Left ventricle myocardium inferior (tissue), 1 donor: ENCODE measurements at regions not wholly inside any gene's neighbourhood (a gene's known extent, or its start where the extent isn't known, plus 50 kb on each side); places are given as distances from the start of the nearest gene placed in this dataset.
"Not testable (repeated sequence)": the region's sequence is repeated elsewhere in the genome, so short reads cannot be mapped to it uniquely, and the experiment has no call there.

ENCODE experiments used
- DNase-seq: peaks from one replicate; pipeline ENCODE4 v3.0.0-alpha.2; 2020
- H3K27ac ChIP-seq: fragments of 200-600 bp; replicated peaks from 2 replicates; pipeline ENCODE4 v1.8.0; 2021
- H3K27me3 ChIP-seq: fragments of 200-600 bp; 2 replicates; pipeline ENCODE4 v1.8.0; 2021; ENCODE audit warnings: low read depth
- H3K36me3 ChIP-seq: fragments of 200-600 bp; 2 replicates; pipeline ENCODE4 v1.8.0; 2021
- H3K4me1 ChIP-seq: fragments of 200-600 bp; 2 replicates; pipeline ENCODE4 v1.8.0; 2021
- H3K4me3 ChIP-seq: fragments of 200-600 bp; 2 replicates; pipeline ENCODE4 v1.8.0; 2021; ENCODE audit warnings: mild to moderate bottlenecking, moderate library complexity
- H3K9me3 ChIP-seq: fragments of 200-600 bp; replicated peaks from 2 replicates; pipeline ENCODE4 v1.8.0; 2021
- intact Hi-C: fragments of 100-400 bp; cut with micrococcal nuclease; formaldehyde crosslinking; loops from one replicate; pipeline ENCODE4 v1.11.0; 2022
- TF ChIP-seq, protein P1 (sequence below): fragments of 200-600 bp; IDR thresholded peaks from 2 replicates; pipeline ENCODE4 v1.8.0; 2021; ENCODE audit warnings: antibody characterized with exemption, mild to moderate bottlenecking, borderline replicate concordance
- donor health status: DM: no; HTN: yes; CAD: no; lungs with severe emphysema.

- Histone ChIP-seq H3K4me3 (no peak overlapping the region), H3K9me3 (no peaks in the 10 kb centered on the region), H3K4me1 (peaks cover 8% of the 10 kb centered on the region), H3K27ac (no peak overlapping the region), H3K27me3 (no peaks in the 10 kb centered on the region), H3K36me3 (no peaks in the 10 kb centered on the region)
- TF ChIP-seq, protein P1, sequence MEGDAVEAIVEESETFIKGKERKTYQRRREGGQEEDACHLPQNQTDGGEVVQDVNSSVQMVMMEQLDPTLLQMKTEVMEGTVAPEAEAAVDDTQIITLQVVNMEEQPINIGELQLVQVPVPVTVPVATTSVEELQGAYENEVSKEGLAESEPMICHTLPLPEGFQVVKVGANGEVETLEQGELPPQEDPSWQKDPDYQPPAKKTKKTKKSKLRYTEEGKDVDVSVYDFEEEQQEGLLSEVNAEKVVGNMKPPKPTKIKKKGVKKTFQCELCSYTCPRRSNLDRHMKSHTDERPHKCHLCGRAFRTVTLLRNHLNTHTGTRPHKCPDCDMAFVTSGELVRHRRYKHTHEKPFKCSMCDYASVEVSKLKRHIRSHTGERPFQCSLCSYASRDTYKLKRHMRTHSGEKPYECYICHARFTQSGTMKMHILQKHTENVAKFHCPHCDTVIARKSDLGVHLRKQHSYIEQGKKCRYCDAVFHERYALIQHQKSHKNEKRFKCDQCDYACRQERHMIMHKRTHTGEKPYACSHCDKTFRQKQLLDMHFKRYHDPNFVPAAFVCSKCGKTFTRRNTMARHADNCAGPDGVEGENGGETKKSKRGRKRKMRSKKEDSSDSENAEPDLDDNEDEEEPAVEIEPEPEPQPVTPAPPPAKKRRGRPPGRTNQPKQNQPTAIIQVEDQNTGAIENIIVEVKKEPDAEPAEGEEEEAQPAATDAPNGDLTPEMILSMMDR = no peak
- intact Hi-C loops = no loop called here
- DNase-seq = no peak
Measured at GRCh38 chr5:93993161-93993560, 251.8 kb upstream of the POU5F2 start.

- Histone ChIP-seq H3K4me1 (peaks cover 8% of the 10 kb centered on the region), H3K4me3 (no peak overlapping the region), H3K27me3 (no peaks in the 10 kb centered on the region), H3K9me3 (no peaks in the 10 kb centered on the region), H3K27ac (no peak overlapping the region), H3K36me3 (no peaks in the 10 kb centered on the region)
- intact Hi-C loops = no loop called here
- TF ChIP-seq, protein P1 = no peak
- no peak for DNase-seq
Measured at GRCh38 chr5:93990504-93991070, 249.2 kb upstream of the POU5F2 start.

- H3K27ac ChIP-seq, intact Hi-C loops, H3K4me3 ChIP-seq, H3K27me3 ChIP-seq, DNase-seq, H3K36me3 ChIP-seq, H3K9me3 ChIP-seq, H3K4me1 ChIP-seq: not testable (repeated sequence)
Measured at GRCh38 chr5:93985940-93986570, 244.7 kb upstream of the POU5F2 start.

GRCh38 chr5:93978222-93978621, 236.8 kb upstream of the POU5F2 start:
- Histone ChIP-seq H3K9me3 (peaks cover 54% of the 10 kb centered on the region), H3K27ac (no peak overlapping the region), H3K4me1 (no peaks in the 10 kb centered on the region), H3K4me3 (no peak overlapping the region), H3K36me3 (peaks cover 23% of the 10 kb centered on the region), H3K27me3 (no peaks in the 10 kb centered on the region)
- DNase-seq = no peak
- intact Hi-C loops = no loop called here
- TF ChIP-seq, protein P1 = no peak

GRCh38 chr5:93967923-93968322, 226.5 kb upstream of the POU5F2 start:
- no peaks in the 10 kb centered on the region for H3K4me1 ChIP-seq
- peaks cover 7% of the 10 kb centered on the region for H3K9me3 ChIP-seq
- no peak for DNase-seq
- intact Hi-C loops = no loop called here
- H3K36me3 ChIP-seq = no peaks in the 10 kb centered on the region
- no peaks in the 10 kb centered on the region for H3K27me3 ChIP-seq
- TF ChIP-seq, protein P1 = no peak
- no peak overlapping the region for H3K27ac ChIP-seq
- no peak overlapping the region for H3K4me3 ChIP-seq

DNA sequence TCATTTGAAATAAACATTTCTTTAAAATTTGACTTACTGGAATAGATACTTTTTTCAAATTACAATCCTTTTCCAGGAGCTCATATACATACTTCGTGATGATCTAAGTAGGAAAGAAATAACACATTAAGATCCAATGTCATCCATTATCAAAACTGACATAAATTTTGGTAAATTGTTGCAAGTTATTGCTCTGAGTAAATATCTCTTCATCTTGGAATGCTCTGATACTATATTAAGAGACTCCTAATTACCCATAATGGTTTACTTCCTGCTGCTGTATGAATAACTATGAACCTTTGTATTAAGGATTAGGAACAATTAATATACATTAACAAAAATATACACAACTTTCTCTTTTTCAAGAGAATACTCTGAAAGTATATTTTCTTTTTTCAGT, 223.0 kb upstream of the POU5F2 start:
- Histone ChIP-seq H3K27me3 (no peaks in the 10 kb centered on the region), H3K36me3 (no peaks in the 10 kb centered on the region), H3K4me1 (no peaks in the 10 kb centered on the region), H3K4me3 (no peak overlapping the region), H3K27ac (no peak overlapping the region), H3K9me3 (peaks cover 7% of the 10 kb centered on the region)
- no peak for DNase-seq
- intact Hi-C loops = no loop called here
- TF ChIP-seq, protein P1 = no peak
